OCI-LY1 (cell line): ENCODE measurements at regions not wholly inside any gene's neighbourhood (a gene's known extent, or its start where the extent isn't known, plus 50 kb on each side); places are given as distances from the start of the nearest gene placed in this dataset.

Experiments used
- EZH2 ChIP-seq: fragments of 200-600 bp; sonication (generic), shearing (Covaris generic); IDR thresholded peaks from 2 replicates; pipeline ENCODE4 v1.8.0; 2017; ENCODE audit warnings: borderline replicate concordance, mixed run types, mild to moderate bottlenecking, antibody characterized with exemption, low read length, moderate library complexity, mixed read lengths
- TF ChIP-seq, protein P1 (sequence below): fragments of 200-600 bp; sonication (generic), shearing (Covaris generic); IDR thresholded peaks from 2 replicates; pipeline ENCODE4 v1.5.1; 2017; ENCODE audit warnings: mild to moderate bottlenecking, antibody characterized with exemption, low read length, moderate library complexity, mixed read lengths

DNA sequence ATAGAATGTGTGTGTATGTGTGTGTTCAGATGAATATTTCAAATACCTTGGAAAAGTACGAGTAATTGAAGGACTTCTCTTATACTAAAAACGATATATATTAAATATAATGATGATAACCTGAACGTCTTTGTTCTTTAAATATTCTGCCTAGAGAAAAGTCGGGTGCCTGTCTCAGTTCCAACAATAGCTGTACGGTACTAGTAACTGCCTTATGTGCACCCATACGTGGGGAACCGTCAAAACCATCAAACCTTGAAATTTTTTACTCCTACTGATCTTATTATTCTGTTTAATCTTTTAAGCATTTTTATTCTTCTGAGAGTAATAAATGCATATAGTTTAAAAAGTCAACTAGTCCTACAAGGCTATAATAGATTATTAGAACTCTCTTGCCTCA lies 1045.7 kb downstream of the C4orf33 start:
- TF ChIP-seq, protein P1, sequence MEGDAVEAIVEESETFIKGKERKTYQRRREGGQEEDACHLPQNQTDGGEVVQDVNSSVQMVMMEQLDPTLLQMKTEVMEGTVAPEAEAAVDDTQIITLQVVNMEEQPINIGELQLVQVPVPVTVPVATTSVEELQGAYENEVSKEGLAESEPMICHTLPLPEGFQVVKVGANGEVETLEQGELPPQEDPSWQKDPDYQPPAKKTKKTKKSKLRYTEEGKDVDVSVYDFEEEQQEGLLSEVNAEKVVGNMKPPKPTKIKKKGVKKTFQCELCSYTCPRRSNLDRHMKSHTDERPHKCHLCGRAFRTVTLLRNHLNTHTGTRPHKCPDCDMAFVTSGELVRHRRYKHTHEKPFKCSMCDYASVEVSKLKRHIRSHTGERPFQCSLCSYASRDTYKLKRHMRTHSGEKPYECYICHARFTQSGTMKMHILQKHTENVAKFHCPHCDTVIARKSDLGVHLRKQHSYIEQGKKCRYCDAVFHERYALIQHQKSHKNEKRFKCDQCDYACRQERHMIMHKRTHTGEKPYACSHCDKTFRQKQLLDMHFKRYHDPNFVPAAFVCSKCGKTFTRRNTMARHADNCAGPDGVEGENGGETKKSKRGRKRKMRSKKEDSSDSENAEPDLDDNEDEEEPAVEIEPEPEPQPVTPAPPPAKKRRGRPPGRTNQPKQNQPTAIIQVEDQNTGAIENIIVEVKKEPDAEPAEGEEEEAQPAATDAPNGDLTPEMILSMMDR, result no peak
- TF ChIP-seq EZH2, result no peak
